ENCODE measurements at regions not wholly inside any gene's neighbourhood (a gene's known extent, or its start where the extent isn't known, plus 50 kb on each side); places are given as distances from the start of the nearest gene placed in this dataset.

- TF ChIP-seq CTCF (IDR thresholded peaks at IDR 0.05) (no peak), POLR2A (IDR thresholded peaks at IDR 0.05) (no peak)
Measured at GRCh38 chrX:122389005-122389404, 795.1 kb upstream of the GRIA3 start.
